Loucy (cell line): ENCODE measurements at regions not wholly inside any gene's neighbourhood (a gene's known extent, or its start where the extent isn't known, plus 50 kb on each side); places are given as distances from the start of the nearest gene placed in this dataset.

Source experiments
- CTCF ChIP-seq: fragments of 200-600 bp; sonication (generic); conservative IDR thresholded peaks from 2 replicates; pipeline ENCODE4 v1.5.1; 2014; ENCODE audit warnings: mild to moderate bottlenecking, antibody characterized with exemption, low read length
- EZH2phosphoT487 ChIP-seq: fragments of 200-600 bp; IDR thresholded peaks from 2 replicates; pipeline ENCODE4 v1.6.1; 2018; ENCODE audit warnings: antibody characterized with exemption, mild to moderate bottlenecking, moderate library complexity, borderline replicate concordance

GRCh38 chr14:87522575-87522974 lies 470.4 kb downstream of the GALC start:
- TF ChIP-seq CTCF (no peak), EZH2phosphoT487 (no peak)
